Thoracic aorta (tissue), 2 donors: ENCODE measurements at regions not wholly inside any gene's neighbourhood (a gene's known extent, or its start where the extent isn't known, plus 50 kb on each side); places are given as distances from the start of the nearest gene placed in this dataset.

Source experiments
- ATAC-seq: fragments of 150-250 bp; one replicate; pipeline ENCODE4 v1.8.0; 2017; ENCODE audit warnings: low read depth; ENCODE audit not compliant: insufficient number of reproducible peaks, low FRiP score
- DNase-seq: peaks from one replicate; pipeline ENCODE4 v3.0.0-alpha.2; 2020; ENCODE audit warnings: low spot score
- H3K27ac ChIP-seq, 2 donors: fragments of 200-600 bp; sonication (generic); 1 replicate in 1 of 2; 2 replicates in 1 of 2; pipeline ENCODE4 v1.5.1; 2016; ENCODE audit warnings: mild to moderate bottlenecking in 2 of 2, moderate library complexity in 2 of 2
- H3K27me3 ChIP-seq: fragments of 200-600 bp; sonication (generic); replicated peaks from 2 replicates; pipeline ENCODE4 v1.6.0; 2016; ENCODE audit warnings: mild to moderate bottlenecking; ENCODE audit not compliant: insufficient read depth
- H3K36me3 ChIP-seq: fragments of 200-600 bp; sonication (generic); one replicate; pipeline ENCODE4 v1.5.1; 2016
- H3K4me1 ChIP-seq, 2 donors: fragments of 200-600 bp; sonication (generic); 1 replicate in 1 of 2; 2 replicates in 1 of 2; pipeline versions ENCODE4 v1.5.1 to v1.6.0; 2016; ENCODE audit warnings: low read depth in 2 of 2, mild to moderate bottlenecking in 1 of 2; ENCODE audit not compliant: control insufficient read depth in 1 of 2
- H3K4me3 ChIP-seq: fragments of 200-600 bp; sonication (generic); 2 replicates; pipeline ENCODE4 v1.5.1; 2016; ENCODE audit warnings: mild to moderate bottlenecking
- H3K9me3 ChIP-seq: fragments of 200-600 bp; sonication (generic); 2 replicates; pipeline ENCODE4 v1.5.1; 2016
- TF ChIP-seq, protein P1 (sequence below): fragments of 200-600 bp; sonication (generic); IDR thresholded peaks from one replicate; pipeline ENCODE4 v1.5.1; 2019; ENCODE audit warnings: antibody characterized with exemption

DNA sequence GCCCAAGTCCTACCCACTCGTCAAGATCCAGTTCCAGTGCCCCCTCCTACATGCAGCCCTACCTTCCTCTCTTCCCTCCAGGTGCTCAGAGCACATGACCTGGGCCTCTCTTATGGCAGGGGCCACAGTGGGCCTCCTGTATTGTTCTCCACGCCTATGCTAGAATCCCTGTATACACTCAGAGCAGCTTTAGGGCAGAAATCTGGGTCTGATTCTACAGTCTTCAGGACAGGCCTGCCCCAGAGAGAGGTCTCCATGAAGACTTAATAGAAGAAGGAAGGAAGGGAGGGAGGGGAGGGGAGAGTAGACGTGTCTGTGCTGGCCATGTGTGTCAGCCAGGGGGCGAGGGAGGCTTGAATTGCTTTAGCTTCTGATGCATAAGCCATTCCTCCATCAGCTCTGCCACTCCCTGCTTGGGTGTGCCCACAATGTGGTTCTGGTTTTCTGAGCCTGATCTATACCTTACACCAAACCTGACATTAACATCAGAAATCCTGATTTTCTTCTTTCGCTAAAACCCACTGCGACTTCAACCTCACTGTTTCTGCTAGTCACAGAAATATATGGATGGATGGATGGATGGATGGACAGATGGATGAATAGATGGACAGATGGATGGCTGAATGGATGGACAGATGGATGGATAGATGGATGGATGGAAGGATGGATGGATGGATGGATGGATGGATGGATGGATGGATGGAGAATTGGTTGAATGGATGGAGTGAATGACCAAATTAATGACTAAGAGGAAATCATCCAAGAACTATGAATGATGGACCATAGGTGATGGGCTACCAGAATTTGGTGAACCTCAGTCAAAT, 56.6 kb upstream of the PRDM11 start:
- TF ChIP-seq, protein P1, sequence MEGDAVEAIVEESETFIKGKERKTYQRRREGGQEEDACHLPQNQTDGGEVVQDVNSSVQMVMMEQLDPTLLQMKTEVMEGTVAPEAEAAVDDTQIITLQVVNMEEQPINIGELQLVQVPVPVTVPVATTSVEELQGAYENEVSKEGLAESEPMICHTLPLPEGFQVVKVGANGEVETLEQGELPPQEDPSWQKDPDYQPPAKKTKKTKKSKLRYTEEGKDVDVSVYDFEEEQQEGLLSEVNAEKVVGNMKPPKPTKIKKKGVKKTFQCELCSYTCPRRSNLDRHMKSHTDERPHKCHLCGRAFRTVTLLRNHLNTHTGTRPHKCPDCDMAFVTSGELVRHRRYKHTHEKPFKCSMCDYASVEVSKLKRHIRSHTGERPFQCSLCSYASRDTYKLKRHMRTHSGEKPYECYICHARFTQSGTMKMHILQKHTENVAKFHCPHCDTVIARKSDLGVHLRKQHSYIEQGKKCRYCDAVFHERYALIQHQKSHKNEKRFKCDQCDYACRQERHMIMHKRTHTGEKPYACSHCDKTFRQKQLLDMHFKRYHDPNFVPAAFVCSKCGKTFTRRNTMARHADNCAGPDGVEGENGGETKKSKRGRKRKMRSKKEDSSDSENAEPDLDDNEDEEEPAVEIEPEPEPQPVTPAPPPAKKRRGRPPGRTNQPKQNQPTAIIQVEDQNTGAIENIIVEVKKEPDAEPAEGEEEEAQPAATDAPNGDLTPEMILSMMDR, result no peak
- Histone ChIP-seq H3K4me3 (no peak overlapping the region), H3K27ac (peak overlapping the region; percentile 76 to 88), H3K27me3 (no peaks in the 10 kb centered on the region), H3K4me1 (peaks cover 37 to 50% of the 10 kb centered on the region in 2 donors), H3K36me3 (no peaks in the 10 kb centered on the region), H3K9me3 (no peaks in the 10 kb centered on the region)
- ATAC-seq (no peak), DNase-seq (no peak)

DNA sequence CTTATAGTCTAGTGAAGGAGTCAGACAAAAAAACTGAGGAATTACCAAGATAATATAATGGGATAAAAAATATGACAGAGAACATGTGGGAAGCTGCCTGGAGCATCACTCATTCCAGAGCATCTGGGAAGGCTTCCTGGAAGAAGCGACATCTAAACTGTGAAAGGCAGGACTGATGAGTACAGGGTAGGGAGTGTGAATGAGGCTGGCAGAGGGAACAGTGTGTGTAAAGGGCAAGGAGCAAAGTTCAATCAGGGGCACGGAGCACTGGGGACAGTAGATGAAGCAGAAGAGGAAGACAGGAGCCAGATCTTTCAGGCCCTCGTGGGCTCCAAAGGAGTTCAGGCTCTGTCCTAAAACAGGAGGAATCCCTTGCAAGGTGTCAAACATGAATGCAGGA, 55.8 kb upstream of the PRDM11 start:
- H3K27me3 ChIP-seq, result no peaks in the 10 kb centered on the region
- H3K36me3 ChIP-seq, result no peaks in the 10 kb centered on the region
- no peak for ATAC-seq
- no peak overlapping the region for H3K4me3 ChIP-seq
- no peak for DNase-seq
- H3K4me1 ChIP-seq, result peaks cover 37 to 50% of the 10 kb centered on the region in 2 donors
- peak overlapping the region; percentile 76 to 88 for H3K27ac ChIP-seq
- no peaks in the 10 kb centered on the region for H3K9me3 ChIP-seq
- TF ChIP-seq, protein P1, result no peak

DNA sequence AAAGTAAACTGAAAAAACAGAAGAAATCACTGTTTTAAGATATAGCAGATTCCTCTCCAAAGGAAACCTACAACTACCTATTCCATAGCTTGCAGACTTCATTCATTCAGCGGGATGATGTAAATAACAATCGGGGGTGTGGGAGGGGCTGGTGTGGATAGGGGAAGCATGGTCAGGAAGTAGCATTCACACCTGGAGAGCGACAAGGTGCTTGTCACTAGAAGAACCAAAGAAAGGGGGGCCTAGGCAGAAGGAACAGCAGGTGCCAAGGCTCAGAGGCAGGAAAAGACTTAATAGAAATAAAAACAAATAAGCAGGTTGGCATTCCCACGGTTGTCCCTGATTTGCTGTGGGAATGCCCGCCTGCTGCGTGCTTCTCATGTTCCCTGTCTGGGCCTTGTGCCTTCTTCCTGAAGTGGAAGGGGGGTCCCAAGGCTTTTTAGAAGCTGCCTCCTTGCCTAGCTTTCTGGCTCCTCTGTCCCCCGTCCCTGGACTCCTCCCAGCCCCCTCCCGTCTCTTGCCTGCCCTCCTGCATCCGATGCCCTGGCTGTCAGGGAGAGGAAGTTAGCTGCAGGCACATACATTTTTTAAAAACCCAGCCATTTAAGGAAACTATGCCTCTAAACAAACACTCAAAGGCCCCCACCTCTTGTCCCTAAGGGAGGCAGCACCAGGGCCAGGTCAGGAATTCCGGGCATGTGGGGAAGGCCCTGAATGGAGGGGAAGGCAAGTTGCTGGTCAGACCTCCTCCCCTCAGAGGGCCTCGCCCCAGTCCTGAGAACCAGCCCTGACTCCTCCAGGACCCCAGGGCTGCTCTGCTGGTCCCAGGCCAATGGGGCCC, 54.7 kb upstream of the PRDM11 start:
- no peaks in the 10 kb centered on the region for H3K36me3 ChIP-seq
- TF ChIP-seq, protein P1, result no peak
- ATAC-seq (peak; percentile 8), DNase-seq (no peak)
- H3K27me3 ChIP-seq, result no peaks in the 10 kb centered on the region
- peak overlapping the region; percentile 36 for H3K4me3 ChIP-seq
- H3K9me3 ChIP-seq, result no peaks in the 10 kb centered on the region
- peaks cover 37 to 50% of the 10 kb centered on the region in 2 donors for H3K4me1 ChIP-seq
- H3K27ac ChIP-seq, result peak overlapping the region; percentile 62 to 88

DNA sequence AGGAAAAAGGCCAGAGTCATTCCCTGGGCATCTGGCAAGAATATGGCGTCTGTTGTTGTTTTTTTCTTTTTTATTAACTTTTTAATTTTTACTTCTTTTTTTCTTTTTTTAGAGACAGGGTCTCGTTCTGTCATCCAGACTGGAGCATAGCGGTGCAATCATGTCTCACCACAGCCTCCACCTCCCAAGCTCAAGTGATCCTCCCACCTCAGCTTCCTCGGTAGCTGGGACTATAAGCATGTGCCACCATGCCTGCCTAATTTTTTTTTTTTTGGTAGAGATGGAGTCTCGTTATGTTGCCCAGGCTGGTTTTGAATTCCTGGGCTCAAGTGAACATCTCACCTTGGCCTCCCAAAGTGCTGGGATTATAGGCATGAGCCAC, 54.0 kb upstream of the PRDM11 start:
- peak overlapping the region; percentile 62 to 88 for H3K27ac ChIP-seq
- TF ChIP-seq, protein P1, result no peak
- H3K36me3 ChIP-seq, result no peaks in the 10 kb centered on the region
- ATAC-seq (no peak), DNase-seq (no peak)
- H3K4me3 ChIP-seq, result peak overlapping the region; percentile 36
- no peaks in the 10 kb centered on the region for H3K9me3 ChIP-seq
- H3K4me1 ChIP-seq, result peaks cover 37 to 50% of the 10 kb centered on the region in 2 donors
- H3K27me3 ChIP-seq, result no peaks in the 10 kb centered on the region
